Mammary epithelial cell (primary cell): ENCODE measurements at regions not wholly inside any gene's neighbourhood (a gene's known extent, or its start where the extent isn't known, plus 50 kb on each side); places are given as distances from the start of the nearest gene placed in this dataset.

ENCODE experiments used
- EZH2 ChIP-seq: IDR thresholded peaks from 2 replicates; pipeline ENCODE4 v1.6.1; 2012; ENCODE audit warnings: low read length, inconsistent platforms, borderline replicate concordance
- TF ChIP-seq, protein P1 (sequence below), 2 donors: IDR thresholded peaks in 1 of 2; conservative IDR thresholded peaks in 1 of 2; 2 replicates each; pipeline ENCODE4 v1.5.1; 2011 to 2012; ENCODE audit warnings: inconsistent platforms in 2 of 2, low read length in 2 of 2, mild to moderate bottlenecking in 2 of 2, control low read depth in 1 of 2, low read depth in 1 of 2; ENCODE audit not compliant: insufficient read depth in 1 of 2; ENCODE audit errors: extremely low read depth in 1 of 2

GRCh38 chr15:61444585-61444984, 215.5 kb upstream of the RORA start:
- TF ChIP-seq, protein P1, sequence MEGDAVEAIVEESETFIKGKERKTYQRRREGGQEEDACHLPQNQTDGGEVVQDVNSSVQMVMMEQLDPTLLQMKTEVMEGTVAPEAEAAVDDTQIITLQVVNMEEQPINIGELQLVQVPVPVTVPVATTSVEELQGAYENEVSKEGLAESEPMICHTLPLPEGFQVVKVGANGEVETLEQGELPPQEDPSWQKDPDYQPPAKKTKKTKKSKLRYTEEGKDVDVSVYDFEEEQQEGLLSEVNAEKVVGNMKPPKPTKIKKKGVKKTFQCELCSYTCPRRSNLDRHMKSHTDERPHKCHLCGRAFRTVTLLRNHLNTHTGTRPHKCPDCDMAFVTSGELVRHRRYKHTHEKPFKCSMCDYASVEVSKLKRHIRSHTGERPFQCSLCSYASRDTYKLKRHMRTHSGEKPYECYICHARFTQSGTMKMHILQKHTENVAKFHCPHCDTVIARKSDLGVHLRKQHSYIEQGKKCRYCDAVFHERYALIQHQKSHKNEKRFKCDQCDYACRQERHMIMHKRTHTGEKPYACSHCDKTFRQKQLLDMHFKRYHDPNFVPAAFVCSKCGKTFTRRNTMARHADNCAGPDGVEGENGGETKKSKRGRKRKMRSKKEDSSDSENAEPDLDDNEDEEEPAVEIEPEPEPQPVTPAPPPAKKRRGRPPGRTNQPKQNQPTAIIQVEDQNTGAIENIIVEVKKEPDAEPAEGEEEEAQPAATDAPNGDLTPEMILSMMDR (conservative IDR thresholded peaks at IDR 0.05 in 1 of 2, IDR thresholded peaks at IDR 0.05 in 1 of 2; ENCODE audit: extremely low read depth in 1 of 2, insufficient read depth in 1 of 2, low read depth in 1 of 2, low read length in 2 of 2): no peak
- TF ChIP-seq EZH2: no peak
